NCI-H69 (cell line): ENCODE measurements at regions not wholly inside any gene's neighbourhood (a gene's known extent, or its start where the extent isn't known, plus 50 kb on each side); places are given as distances from the start of the nearest gene placed in this dataset.

ENCODE experiments used
- DNase-seq: peaks from one replicate; lab custom pipeline; 2025; lab: John Stamatoyannopoulos, UW

GRCh38 chr12:60863421-60863820 lies 1267.6 kb downstream of the SLC16A7 start:
- DNase-seq: no peak

- DNase-seq: no peak
Measured at GRCh38 chr12:60872219-60872618, 1276.4 kb downstream of the SLC16A7 start.

DNA sequence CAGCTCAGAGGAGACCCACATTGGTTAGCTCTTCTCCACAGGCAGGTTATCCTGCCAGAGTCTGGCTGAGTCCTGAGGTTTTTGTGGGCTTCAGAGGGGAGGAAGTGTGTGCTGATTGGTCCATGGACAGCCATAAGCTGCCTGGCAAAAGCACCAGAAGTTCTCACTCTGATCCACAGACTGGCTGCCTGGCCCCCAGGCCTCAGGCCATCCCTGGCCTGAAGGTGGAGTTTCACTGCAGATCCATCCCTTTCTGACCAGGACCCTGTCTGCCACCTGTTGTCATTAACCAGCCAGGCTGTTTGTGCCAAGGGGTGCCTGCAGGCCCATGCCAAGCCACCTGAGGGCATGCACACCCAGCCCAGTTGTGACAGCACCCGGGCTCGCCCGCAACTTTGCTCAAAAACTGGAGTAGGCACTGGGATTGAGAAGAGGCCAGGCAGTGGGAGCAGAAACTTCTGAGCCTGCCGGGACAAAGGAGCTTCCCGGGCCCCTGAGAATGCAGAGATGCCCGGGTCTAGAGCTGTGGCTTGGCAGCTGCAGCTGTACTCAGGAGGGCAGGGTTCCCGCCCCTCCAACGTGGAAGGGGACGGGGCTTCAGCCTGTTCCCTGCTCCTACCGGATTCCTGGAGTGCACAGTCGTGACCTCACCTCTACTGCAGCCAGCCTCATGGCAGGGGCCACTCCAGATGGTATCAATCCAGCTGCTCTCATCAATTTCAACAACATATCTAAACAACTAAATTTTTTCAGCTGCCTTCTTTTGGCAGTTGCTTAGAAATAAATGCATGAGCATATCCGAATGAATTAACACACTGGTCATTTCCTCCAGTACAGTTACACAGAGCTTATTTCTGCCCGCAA lies 1277.3 kb downstream of the SLC16A7 start:
- no peak for DNase-seq

DNA sequence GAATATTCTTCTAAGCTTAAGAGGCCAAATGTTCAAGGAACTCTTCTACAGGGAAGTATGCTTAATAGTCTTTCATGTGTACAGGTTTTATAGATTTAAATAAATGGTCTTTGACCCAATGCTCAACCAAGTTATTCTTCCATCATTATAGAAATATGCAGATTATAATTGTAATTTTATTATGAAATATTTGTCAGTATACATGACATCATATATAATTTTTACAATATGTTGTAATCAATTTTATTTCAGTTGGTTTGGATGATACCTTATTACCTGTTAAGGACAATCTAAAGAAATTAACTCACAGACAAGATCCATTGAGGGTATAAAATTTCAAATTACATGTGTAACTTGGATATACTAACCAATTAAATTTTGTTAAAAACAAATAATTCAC lies 1278.3 kb downstream of the SLC16A7 start:
- DNase-seq: no peak

DNA sequence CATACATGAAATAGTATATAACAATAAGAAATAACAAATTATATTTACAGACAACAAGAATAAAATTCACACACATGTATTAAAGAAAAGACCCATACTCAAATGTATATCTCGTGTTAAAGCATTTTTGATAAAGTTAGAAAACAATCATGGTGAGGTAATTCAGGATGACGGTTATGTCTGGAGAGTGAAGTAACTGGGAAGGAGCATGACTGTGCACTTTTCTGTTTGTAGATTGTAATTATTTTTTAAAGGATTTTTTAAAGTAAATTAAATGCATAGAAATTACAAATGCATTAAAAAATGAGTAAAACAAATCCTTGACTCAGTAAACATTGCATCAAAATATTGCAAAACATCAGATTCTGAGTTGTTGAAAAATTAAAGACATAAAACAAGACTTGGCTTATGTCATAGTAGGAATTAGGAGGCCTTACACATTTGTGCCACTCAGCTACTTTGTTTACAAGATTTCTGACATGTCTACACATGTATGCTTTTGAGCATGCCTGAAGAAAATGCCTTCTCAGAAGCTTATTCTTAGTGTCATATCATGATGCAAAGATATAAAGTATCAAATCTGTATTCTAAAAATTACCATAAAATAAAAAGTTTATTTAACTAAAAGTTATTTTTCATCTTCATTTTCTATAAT lies 1325.1 kb downstream of the SLC16A7 start:
- no peak for DNase-seq

DNA sequence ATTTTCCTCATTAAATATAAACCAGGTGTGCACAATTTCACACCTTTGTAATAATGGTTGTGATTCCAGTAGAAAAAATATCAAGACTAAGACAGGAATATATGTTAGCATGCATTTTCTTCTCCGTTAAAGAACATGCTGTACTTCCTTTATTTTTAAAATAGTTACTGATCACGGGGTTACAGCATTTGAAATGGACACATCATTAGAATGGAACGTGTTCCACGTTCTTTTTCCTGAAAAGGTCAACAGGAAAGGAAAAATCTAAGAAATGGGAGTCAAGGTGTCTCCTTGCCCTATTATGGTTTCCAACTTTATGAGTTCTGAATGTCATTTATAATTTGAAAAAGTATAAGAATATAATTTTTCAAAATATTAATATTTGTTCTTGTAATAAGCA lies 1325.7 kb downstream of the SLC16A7 start:
- DNase-seq: no peak

DNA sequence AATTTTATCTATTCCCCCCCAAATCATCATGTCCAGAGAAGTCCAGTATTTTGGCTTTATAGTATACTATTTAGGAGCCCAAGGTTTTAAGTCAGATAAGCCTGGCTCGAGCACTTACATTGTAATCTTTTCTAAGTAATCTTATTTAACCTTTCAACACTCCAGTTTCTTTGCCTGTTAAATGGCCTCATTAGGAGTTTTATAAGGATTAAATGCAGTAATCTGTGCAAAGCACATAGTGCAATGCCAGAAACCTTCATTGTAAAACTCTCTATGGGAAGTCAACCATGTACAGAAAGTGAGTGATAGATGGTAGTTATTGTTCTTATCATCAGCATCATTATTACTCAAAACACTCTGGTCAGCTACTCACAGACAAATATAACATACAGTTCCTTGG lies 1330.4 kb downstream of the SLC16A7 start:
- no peak for DNase-seq

GRCh38 chr12:60930151-60930550 lies 1330.1 kb upstream of the USP15 start:
- DNase-seq: no peak

DNA sequence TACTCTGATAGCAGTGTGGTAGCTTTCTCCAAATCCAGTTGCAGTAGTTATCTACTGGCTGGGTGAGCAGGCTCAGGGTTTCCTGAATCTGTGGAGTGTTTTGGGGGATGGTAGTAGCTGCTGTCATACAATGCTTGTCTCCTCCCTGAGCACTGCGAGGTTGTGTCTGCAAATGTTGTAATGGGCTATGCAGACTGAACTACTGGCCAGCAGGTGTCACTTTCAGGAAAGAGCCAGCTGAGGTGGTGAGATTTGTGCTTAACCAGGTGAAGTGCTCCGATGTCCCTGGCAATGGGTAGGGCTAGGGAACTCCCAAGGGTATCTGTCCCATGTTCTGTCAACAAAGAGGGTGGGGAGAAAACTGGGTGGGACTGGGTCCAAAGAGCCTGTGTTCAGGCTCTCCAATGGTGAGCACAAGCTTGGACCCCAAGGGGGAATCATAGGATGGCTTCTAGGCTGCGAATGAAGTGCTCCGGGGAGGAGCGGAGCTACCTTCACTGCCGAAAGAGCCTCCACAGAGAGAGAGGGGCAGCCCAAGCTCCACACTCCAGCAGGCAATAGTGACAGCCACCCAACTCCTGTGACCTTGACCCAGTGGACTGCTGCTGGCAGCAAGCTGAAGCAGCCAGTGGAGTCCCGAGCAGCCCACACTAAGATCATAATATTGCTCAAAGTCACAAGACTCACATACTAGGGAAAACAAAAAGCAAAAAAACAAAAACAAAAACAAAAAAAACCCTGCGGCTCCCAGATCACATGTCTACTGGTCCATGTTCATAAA lies 1324.0 kb upstream of the USP15 start:
- DNase-seq: no peak

DNA sequence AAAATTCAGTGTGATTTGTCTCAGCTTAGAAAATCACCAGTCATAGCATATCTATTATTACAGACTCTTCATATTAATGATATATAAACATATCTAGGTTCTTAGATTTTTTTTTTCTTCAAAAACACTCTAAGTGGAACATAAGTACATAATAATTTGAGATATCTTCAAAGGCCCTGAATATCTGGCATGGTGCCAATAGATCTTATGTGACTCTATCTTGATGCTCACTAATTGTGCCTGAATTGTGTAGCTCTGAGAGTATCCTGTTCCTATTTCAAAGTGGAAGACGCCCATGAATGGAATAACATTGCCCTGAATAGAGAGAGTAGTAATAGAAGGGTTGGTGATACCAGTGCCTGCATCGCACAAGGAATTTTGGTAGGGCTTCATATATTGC lies 1312.7 kb upstream of the USP15 start:
- DNase-seq: peak; percentile 2

DNA sequence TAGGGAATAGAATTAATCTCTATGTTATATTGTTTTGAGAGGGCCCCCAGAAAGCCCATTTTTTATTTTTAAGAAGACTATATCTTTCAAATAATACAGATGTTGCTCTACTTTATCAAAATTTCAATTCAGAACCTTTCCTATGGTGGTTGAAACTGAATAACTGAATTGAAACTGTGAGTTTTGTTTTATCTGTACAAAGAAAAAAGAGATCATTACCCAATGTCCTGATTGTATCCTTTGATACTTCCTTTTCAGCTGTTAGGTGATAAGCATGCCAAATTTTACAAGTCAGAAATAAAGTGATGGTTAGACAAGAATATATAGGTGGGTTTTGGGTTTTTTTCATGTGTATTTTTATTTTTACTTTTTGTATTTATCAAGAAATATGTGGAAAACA lies 1293.1 kb upstream of the USP15 start:
- no peak for DNase-seq

DNA sequence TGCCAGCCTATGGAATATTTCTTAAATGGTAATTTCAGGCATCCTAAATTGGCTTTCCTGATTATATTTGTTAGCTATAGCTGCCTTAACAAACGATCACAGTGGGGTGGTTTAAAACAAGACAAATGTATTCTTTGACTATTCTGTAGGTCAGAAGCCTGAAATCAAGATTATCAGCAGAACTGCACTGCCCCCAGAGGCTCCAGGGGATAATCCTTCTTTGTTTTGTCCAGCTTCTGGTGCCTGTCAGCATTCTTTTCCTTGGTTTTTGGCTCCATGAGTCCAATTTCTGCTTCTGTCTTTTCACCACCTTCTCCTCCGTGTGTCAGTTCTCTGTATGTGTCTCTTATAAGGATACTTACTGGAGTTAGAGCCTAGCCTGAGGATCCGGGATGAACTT lies 1282.2 kb upstream of the USP15 start:
- DNase-seq: no peak

DNA sequence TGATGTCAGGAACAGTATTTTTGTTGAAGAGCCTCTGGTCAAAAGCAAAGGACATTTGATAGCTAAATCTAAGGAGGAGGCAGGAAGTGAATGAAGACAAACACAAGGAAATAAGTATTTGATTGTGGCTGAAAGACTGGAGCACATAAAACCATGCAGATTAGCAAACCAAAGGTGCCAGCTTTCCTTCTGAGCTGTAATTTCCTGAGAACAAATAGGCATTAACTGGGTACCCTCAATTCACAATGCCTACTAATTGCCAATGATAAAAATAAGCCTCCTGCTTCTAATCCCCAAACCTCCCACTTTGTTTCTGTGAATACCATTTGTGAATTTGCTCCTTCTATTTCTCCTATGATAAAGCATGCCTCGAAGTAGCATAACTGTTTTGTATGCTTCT lies 1279.6 kb upstream of the USP15 start:
- no peak for DNase-seq

GRCh38 chr12:60981473-60981872 lies 1278.7 kb upstream of the USP15 start:
- no peak for DNase-seq

DNA sequence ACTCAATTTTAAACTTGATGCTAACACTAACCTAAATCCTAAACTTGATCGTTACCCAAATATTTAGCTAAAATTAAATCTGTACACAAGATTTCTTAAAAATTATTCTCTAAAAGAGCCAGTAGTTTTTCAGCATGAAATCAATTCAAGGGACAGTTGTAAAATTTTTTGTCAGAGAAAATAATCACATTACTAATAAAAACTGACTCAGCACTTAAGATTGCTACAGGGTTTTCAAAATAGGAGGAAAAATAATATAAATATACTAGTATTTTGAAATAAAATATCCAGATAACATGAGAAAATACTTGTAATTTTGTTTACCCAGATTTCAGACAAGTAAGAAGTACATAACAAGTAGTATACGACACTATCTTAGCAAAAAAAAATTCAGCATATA lies 1268.1 kb upstream of the USP15 start:
- DNase-seq: no peak

- no peak for DNase-seq
Measured at GRCh38 chr12:60995256-60995825, 1264.9 kb upstream of the USP15 start.

DNA sequence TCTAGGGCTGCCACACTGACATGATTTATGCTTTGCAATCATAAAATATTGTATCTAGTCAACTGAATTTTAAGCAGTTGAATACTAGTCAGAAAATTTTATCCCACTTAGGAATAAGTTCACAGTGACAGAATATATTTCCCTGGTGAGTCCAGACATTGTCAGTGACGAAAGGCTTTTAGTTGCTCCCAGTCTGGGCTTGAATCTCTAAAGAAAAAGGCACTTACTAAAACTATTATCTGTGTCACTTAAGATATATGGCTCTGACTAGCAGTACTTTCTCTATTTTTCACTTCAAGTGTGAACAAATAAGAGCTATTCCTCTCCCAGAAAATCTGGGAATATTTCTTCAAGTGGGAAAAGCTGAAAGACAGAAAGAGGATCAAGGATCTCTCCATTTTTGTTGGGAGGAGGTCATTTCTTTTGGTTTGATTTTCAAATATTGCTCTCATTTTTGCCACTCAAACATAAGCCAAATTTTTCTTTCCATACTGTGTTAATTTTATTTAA lies 1262.3 kb upstream of the USP15 start:
- DNase-seq: no peak

GRCh38 chr12:61009192-61009591 lies 1251.0 kb upstream of the USP15 start:
- no peak for DNase-seq

DNA sequence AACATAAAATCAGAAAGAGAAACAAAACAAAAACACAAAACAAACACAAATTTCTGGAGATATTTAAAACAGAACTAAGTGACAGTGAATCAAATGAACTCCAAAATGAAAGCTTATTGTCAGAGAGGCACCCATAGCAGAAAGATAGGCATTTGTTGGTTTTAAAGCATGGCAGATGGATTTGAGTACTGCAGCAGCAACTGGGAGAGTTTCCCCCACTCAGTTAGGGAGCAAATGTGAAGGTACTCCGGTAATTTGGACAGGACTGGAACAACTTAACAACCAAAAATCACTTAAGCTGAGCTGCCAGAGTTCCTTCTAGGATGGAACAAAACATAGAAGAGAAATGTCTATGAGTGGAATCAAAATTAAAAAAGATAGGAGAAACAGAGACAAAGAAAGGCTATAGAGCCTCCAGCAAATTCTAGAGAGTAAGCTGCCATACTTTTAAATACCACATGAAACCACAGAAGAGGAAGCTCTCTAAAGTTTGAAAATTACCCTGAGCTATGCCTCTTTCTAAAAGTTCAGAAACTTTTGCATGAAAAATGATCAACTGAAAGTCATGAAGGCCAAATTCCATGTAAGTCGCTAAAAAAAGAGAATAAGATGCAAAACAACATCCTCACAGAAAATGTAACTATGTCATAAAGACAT lies 1248.3 kb upstream of the USP15 start:
- no peak for DNase-seq

DNA sequence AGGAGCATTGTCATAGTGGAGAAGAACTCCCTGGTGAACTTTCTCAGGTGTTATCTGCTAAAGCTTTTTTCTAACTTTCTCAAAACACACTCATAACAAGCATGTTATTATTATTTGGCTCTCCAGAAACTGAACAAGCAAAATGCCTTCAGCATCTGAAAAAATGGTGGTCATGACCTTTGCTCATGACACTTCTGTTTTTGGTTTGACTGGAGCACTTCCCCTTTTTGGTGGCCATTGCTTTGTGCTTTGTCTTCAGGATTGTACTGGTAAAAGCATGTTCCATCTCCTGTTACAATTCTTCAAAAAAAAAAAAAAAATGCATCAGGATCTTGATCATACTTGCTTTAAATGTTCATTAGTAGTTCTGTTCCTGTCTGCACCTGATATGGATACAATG lies 1241.6 kb upstream of the USP15 start:
- no peak for DNase-seq

GRCh38 chr12:61023231-61023630 lies 1237.0 kb upstream of the USP15 start:
- DNase-seq: no peak

DNA sequence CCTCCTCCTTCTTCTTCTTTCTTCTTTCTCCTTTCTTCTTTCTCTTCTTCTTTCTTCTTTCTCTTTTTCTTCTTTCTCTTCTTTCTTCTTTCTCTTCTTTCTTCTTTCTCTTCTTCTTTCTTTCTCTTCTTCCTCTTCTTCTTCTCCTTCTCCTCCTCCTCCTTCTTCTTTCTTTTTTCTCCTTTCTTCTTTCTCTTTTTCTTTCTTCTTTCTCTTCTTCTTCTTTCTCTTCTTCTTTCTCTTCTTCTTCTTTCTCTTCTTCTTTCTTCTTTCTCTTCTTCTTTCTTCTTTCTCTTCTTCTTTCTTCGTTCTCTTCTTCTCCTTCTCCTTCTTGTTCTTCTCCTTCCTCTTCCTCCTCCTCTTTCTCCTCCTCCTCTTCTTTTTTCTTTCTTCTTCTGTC lies 1230.7 kb upstream of the USP15 start:
- DNase-seq: no peak
